K562 (cell line): ENCODE measurements at regions not wholly inside any gene's neighbourhood (a gene's known extent, or its start where the extent isn't known, plus 50 kb on each side); places are given as distances from the start of the nearest gene placed in this dataset.

ENCODE experiments used
- SMC3 ChIP-seq: conservative IDR thresholded peaks from 2 replicates; pipeline ENCODE4 v1.6.1; 2011; ENCODE audit warnings: low read depth, low read length, improper control_type of control experiment; ENCODE audit not compliant: insufficient read depth
- TSHZ1 ChIP-seq: fragments of 250-450 bp; sonication (Bioruptor Pico); IDR thresholded peaks from 2 replicates; pipeline ENCODE4 v1.4.0; 2020; ENCODE audit warnings: mild to moderate bottlenecking, moderate library complexity
- ZBED1 ChIP-seq: IDR thresholded peaks from 2 replicates; pipeline ENCODE4 v1.6.1; 2014
- ZBTB8A ChIP-seq: fragments of 450-650 bp; IDR thresholded peaks from 2 replicates; pipeline ENCODE4 v1.6.1; 2018; ENCODE audit warnings: mild to moderate bottlenecking, moderate library complexity; ENCODE audit not compliant: partially characterized antibody
- ZZZ3 ChIP-seq: fragments of 450-650 bp; IDR thresholded peaks from 2 replicates; pipeline ENCODE4 v1.6.1; 2016; ENCODE audit warnings: antibody characterized with exemption, mild to moderate bottlenecking, moderate library complexity

- no peak for TF ChIP-seq ZBED1
- TF ChIP-seq ZBTB8A, result no peak
- no peak for TF ChIP-seq TSHZ1
- TF ChIP-seq SMC3, result no peak
- TF ChIP-seq ZZZ3, result no peak
Observed at GRCh38 chr1:5473268-5473667, 519.0 kb downstream of the NPHP4 start.
